CD14-positive monocyte (primary cell): ENCODE measurements at regions not wholly inside any gene's neighbourhood (a gene's known extent, or its start where the extent isn't known, plus 50 kb on each side); places are given as distances from the start of the nearest gene placed in this dataset.

Source experiments
- DNase-seq, 3 donors: peaks; one replicate each; pipeline ENCODE4 v3.0.0-alpha.2; 2011 to 2022
- H2AFZ ChIP-seq: 2 replicates; pipeline ENCODE4 v1.6.0; 2012; ENCODE audit warnings: mild to moderate bottlenecking, low read depth, low read length, inconsistent platforms; ENCODE audit not compliant: insufficient read depth, poor library complexity, severe bottlenecking
- H3K27ac ChIP-seq, 2 donors: 1 replicate in 1 of 2; 2 replicates in 1 of 2; pipeline ENCODE4 v1.5.1; 2012 to 2013; ENCODE audit warnings: low read length in 2 of 2, control low read depth in 1 of 2, inconsistent platforms in 1 of 2, low read depth in 1 of 2, mild to moderate bottlenecking in 1 of 2
- H3K27me3 ChIP-seq, 2 donors: one replicate each; pipeline versions ENCODE4 v1.6.0 to v1.6.1; 2011 to 2013; ENCODE audit warnings: low read length in 2 of 2; ENCODE audit not compliant: control insufficient read depth in 2 of 2, insufficient read depth in 2 of 2
- H3K36me3 ChIP-seq, 2 donors: replicated peaks in 1 of 2; 1 replicate in 1 of 2; 2 replicates in 1 of 2; pipeline versions ENCODE4 v1.5.1 to v1.6.1; 2012 to 2013; ENCODE audit warnings: low read length in 2 of 2, control low read depth in 1 of 2, inconsistent platforms in 1 of 2, mild to moderate bottlenecking in 1 of 2; ENCODE audit not compliant: insufficient read depth in 2 of 2, control insufficient read depth in 1 of 2
- H3K4me1 ChIP-seq, 2 donors: 1 replicate in 1 of 2; 2 replicates in 1 of 2; pipeline versions ENCODE4 v1.5.1 to v1.6.1; 2012 to 2013; ENCODE audit warnings: low read length in 2 of 2, control low read depth in 1 of 2, inconsistent platforms in 1 of 2, mild to moderate bottlenecking in 1 of 2, moderate library complexity in 1 of 2; ENCODE audit not compliant: insufficient read depth in 2 of 2, control insufficient read depth in 1 of 2
- H3K4me2 ChIP-seq: replicated peaks from 2 replicates; pipeline ENCODE3; 2012; ENCODE audit warnings: low read length, moderate library complexity, mild to moderate bottlenecking; ENCODE audit not compliant: poor library complexity, severe bottlenecking; ENCODE audit errors: extremely low read depth
- H3K4me3 ChIP-seq, 3 experiments: fragments of 200-600 bp in 1 of 3; sonication (generic) in 1 of 3; replicated peaks in 1 of 3; 1 replicate in 2 of 3; 2 replicates in 1 of 3; pipeline ENCODE4 v1.5.1; 2011 to 2013; ENCODE audit warnings: low read length in 3 of 3, mild to moderate bottlenecking in 3 of 3, control low read depth in 2 of 3, low read depth in 2 of 3, inconsistent platforms in 1 of 3, moderate library complexity in 1 of 3
- H3K79me2 ChIP-seq: 2 replicates; pipeline ENCODE4 v1.6.0; 2012; ENCODE audit warnings: mild to moderate bottlenecking, control low read depth, inconsistent platforms, low read length, moderate library complexity; ENCODE audit not compliant: insufficient read depth
- H3K9ac ChIP-seq: 2 replicates; pipeline ENCODE4 v1.6.0; 2017; ENCODE audit warnings: low read length, mild to moderate bottlenecking; ENCODE audit not compliant: insufficient read depth, poor library complexity, severe bottlenecking
- H3K9me3 ChIP-seq, 2 donors: replicated peaks in 1 of 2; 1 replicate in 1 of 2; 2 replicates in 1 of 2; pipeline versions ENCODE4 v1.5.1 to v1.6.1; 2012 to 2013; ENCODE audit warnings: low read length in 2 of 2, control low read depth in 1 of 2; ENCODE audit not compliant: control insufficient read depth in 1 of 2, insufficient read depth in 1 of 2
- H4K20me1 ChIP-seq: 2 replicates; pipeline ENCODE4 v1.6.0; 2012; ENCODE audit warnings: mild to moderate bottlenecking, low read length, control low read depth, moderate library complexity; ENCODE audit not compliant: insufficient read depth
- H3K27ac Mint-ChIP-seq, 7 donors: one replicate each; pipeline ENCODE4 v1.8.0; 2020; ENCODE audit warnings: mild to moderate bottlenecking in 7 of 7, mixed read lengths in 7 of 7, moderate library complexity in 6 of 7, inconsistent platforms in 2 of 7
- H3K27me3 Mint-ChIP-seq, 3 donors: one replicate each; pipeline ENCODE4 v1.8.0; 2021 to 2022; ENCODE audit warnings: low read depth in 3 of 3, mild to moderate bottlenecking in 3 of 3, mixed read lengths in 3 of 3, moderate library complexity in 3 of 3, inconsistent platforms in 1 of 3
- H3K36me3 Mint-ChIP-seq, 2 donors: one replicate each; pipeline ENCODE4 v1.8.0; 2020; ENCODE audit warnings: mixed read lengths in 2 of 2, inconsistent platforms in 1 of 2, mild to moderate bottlenecking in 1 of 2
- H3K4me1 Mint-ChIP-seq: one replicate; pipeline ENCODE4 v1.8.0; 2020; ENCODE audit warnings: mild to moderate bottlenecking, mixed read lengths
- H3K4me3 Mint-ChIP-seq, 2 donors: one replicate each; pipeline ENCODE4 v1.8.0; 2020; ENCODE audit warnings: mild to moderate bottlenecking in 2 of 2, mixed read lengths in 2 of 2, moderate library complexity in 1 of 2
- H3K9me3 Mint-ChIP-seq, 7 donors: one replicate each; pipeline ENCODE4 v1.8.0; 2020 to 2022; ENCODE audit warnings: mixed read lengths in 7 of 7, mild to moderate bottlenecking in 6 of 7, moderate library complexity in 6 of 7, inconsistent platforms in 2 of 7
- WGBS: methylation state at CpG from one replicate; pipeline ENCODE4 v1.1.5; 2013; ENCODE audit warnings: missing lambda C conversion rate; ENCODE audit not compliant: insufficient coverage; 5-methylcytosine and 5-hydroxymethylcytosine counted together
- intact Hi-C, 2 donors: fragments of 100-400 bp; cut with micrococcal nuclease; formaldehyde crosslinking; loops; one replicate each; pipeline versions ENCODE4 v1.15.0 to v1.15.1; 2023
- TF ChIP-seq, protein P1 (sequence below): fragments of 200-600 bp; IDR thresholded peaks from one replicate; pipeline ENCODE4 v1.8.0; 2022; ENCODE audit warnings: antibody characterized with exemption, mild to moderate bottlenecking

DNA sequence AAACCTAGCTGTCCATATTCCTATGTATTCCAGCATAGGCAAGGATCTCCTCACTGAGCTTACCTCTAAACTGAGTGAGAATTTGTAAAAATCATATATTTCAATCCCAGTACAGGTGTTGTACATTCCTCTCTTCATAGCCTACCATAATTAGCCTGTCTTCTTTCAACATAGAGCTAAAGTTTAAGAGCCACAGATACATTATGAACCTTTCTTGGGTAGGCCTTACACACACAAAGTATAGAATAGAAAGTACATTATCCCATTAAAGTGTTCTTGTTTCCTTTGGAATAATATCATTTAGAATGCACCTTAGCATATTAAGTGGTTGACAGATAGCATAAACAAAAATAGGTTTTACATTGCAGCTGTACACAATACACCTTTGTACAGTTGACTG lies 282.1 kb upstream of the TMEM161B start:
- Histone ChIP-seq H3K9ac (no peak overlapping the region), H2AFZ (no peak overlapping the region), H3K27ac (no peak overlapping the region), H3K4me3 (no peak overlapping the region), H3K4me1 (no peaks in the 10 kb centered on the region), H3K27me3 (no peaks in the 10 kb centered on the region), H3K79me2 (no peaks in the 10 kb centered on the region), H3K4me2 (no peak overlapping the region), H4K20me1 (no peaks in the 10 kb centered on the region), H3K36me3 (no peaks in the 10 kb centered on the region), H3K9me3 (no peaks in the 10 kb centered on the region)
- Mint-ChIP-seq H3K27ac (no peak overlapping the region), H3K4me1 (no peaks in the 10 kb centered on the region), H3K27me3 (no peaks in the 10 kb centered on the region), H3K9me3 (no peaks in the 10 kb centered on the region), H3K4me3 (no peak overlapping the region), H3K36me3 (no peaks in the 10 kb centered on the region)
- intact Hi-C loops = no loop called here
- DNase-seq = no peak
- TF ChIP-seq, protein P1, sequence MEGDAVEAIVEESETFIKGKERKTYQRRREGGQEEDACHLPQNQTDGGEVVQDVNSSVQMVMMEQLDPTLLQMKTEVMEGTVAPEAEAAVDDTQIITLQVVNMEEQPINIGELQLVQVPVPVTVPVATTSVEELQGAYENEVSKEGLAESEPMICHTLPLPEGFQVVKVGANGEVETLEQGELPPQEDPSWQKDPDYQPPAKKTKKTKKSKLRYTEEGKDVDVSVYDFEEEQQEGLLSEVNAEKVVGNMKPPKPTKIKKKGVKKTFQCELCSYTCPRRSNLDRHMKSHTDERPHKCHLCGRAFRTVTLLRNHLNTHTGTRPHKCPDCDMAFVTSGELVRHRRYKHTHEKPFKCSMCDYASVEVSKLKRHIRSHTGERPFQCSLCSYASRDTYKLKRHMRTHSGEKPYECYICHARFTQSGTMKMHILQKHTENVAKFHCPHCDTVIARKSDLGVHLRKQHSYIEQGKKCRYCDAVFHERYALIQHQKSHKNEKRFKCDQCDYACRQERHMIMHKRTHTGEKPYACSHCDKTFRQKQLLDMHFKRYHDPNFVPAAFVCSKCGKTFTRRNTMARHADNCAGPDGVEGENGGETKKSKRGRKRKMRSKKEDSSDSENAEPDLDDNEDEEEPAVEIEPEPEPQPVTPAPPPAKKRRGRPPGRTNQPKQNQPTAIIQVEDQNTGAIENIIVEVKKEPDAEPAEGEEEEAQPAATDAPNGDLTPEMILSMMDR = no peak

- 80% methylated on average over 1 of the region's 4 CpGs for WGBS
- DNase-seq = no peak
- H3K4me3 ChIP-seq = no peak overlapping the region
- H3K9me3 ChIP-seq = no peaks in the 10 kb centered on the region
- H3K4me3 Mint-ChIP-seq = no peak overlapping the region
- no peak overlapping the region for H3K27ac Mint-ChIP-seq
- no peaks in the 10 kb centered on the region for H3K27me3 Mint-ChIP-seq
- no peaks in the 10 kb centered on the region for H3K36me3 Mint-ChIP-seq
- H3K79me2 ChIP-seq = no peaks in the 10 kb centered on the region
- H3K9me3 Mint-ChIP-seq = peaks cover 0 to 2% (median 0%) of the 10 kb centered on the region in 7 donors
- no peaks in the 10 kb centered on the region for H4K20me1 ChIP-seq
- H3K36me3 ChIP-seq = no peaks in the 10 kb centered on the region
- no peaks in the 10 kb centered on the region for H3K27me3 ChIP-seq
- no peak overlapping the region for H3K27ac ChIP-seq
- TF ChIP-seq, protein P1 = no peak
- intact Hi-C loops = no loop called here
- H3K4me1 ChIP-seq = no peaks in the 10 kb centered on the region
- no peak overlapping the region for H3K4me2 ChIP-seq
- no peak overlapping the region for H3K9ac ChIP-seq
- H2AFZ ChIP-seq = no peak overlapping the region
- H3K4me1 Mint-ChIP-seq = no peaks in the 10 kb centered on the region
Measured at GRCh38 chr5:88548136-88548805, 279.6 kb upstream of the TMEM161B start.
